ENCODE measurements at regions not wholly inside any gene's neighbourhood (a gene's known extent, or its start where the extent isn't known, plus 50 kb on each side); places are given as distances from the start of the nearest gene placed in this dataset.

DNA sequence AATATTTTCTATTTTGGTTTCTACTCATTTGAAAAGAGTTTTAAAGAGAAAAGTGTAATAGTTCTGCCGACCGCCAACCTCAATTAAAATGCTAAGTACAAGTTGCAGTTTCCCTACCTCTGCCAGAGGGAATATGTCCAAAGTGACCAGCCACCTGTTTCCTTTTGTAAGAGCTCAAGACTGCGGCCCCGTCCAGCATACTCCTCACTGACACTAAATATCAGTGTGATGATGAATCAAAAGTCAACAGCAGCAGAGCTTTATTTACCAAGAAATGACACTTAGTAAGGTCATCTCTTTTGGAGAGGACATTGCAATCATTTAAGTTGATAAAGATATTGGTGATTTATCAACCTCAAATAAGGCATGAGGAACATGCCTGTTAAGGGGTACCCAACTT is 57.4 kb upstream of the NRIP1 start:
- Histone ChIP-seq H3K56ac (ENCODE audit: extremely low read depth, insufficient read depth, low read length) (no peak overlapping the region), H4K91ac (ENCODE audit: insufficient read depth, low read depth, low read length) (no peak overlapping the region), H3K18ac (ENCODE audit: low read depth, low read length) (no peak overlapping the region), H3K79me1 (ENCODE audit: low read depth in 1 of 2, low read length in 2 of 2) (no peaks in the 10 kb centered on the region), H3K9me3 (ENCODE audit: control insufficient read depth, insufficient read depth, low read length) (no peaks in the 10 kb centered on the region), H3K36me3 (ENCODE audit: control insufficient read depth, insufficient read depth, low read length) (no peaks in the 10 kb centered on the region), H3K4me1 (ENCODE audit: control insufficient read depth, insufficient read depth, low read length) (no peaks in the 10 kb centered on the region), H2AFZ (replicated peaks; ENCODE audit: low read length, poor library complexity) (no peak overlapping the region), H2BK15ac (ENCODE audit: low read depth, low read length) (no peak overlapping the region), H2BK120ac (ENCODE audit: low read depth, low read length) (no peak overlapping the region), H3K4me2 (ENCODE audit: low read depth, low read length) (no peak overlapping the region), H4K20me1 (ENCODE audit: insufficient read depth, low read length) (no peaks in the 10 kb centered on the region), H3K4me3 (ENCODE audit: insufficient read depth, low read depth, low read length) (no peak overlapping the region), H3K27me3 (ENCODE audit: control insufficient read depth, insufficient read depth, low read length) (no peaks in the 10 kb centered on the region; the same call in none of the 2 replicates), H3K14ac (replicated peaks; ENCODE audit: low read depth, low read length) (no peak overlapping the region), H2BK5ac (ENCODE audit: low read depth, low read length, poor library complexity, severe bottlenecking) (no peak overlapping the region), H3K4ac (ENCODE audit: low read depth, low read length) (no peak overlapping the region), H3K9me1 (ENCODE audit: insufficient read depth, low read length) (no peaks in the 10 kb centered on the region), H3K23ac (ENCODE audit: low read depth, low read length) (no peak overlapping the region), H2AK5ac (ENCODE audit: low read depth, low read length) (no peak overlapping the region), H4K8ac (ENCODE audit: low read depth in 2 of 2, low read length in 2 of 2) (no peak overlapping the region), H2AK9ac (replicated peaks; ENCODE audit: low read depth, low read length, poor library complexity) (no peak overlapping the region), H3K9ac (ENCODE audit: low read depth, low read length) (no peak overlapping the region), H2BK20ac (ENCODE audit: low read depth, low read length) (no peak overlapping the region), H4K5ac (ENCODE audit: low read depth, low read length) (no peak overlapping the region), H3K27ac (ENCODE audit: insufficient read depth, low read length) (no peak overlapping the region)
- in situ Hi-C loops (cut with MboI; ENCODE audit: low sequenced_read_pairs) = no loop called here
- intact Hi-C loops (cut with micrococcal nuclease) = no loop called here
- no peak for ATAC-seq (ENCODE audit: low read depth)
- no peak for TF ChIP-seq ELK1 (IDR thresholded peaks at IDR 0.05; ENCODE audit: borderline replicate concordance, low read depth, low read length)
- TF ChIP-seq CEBPB (IDR thresholded peaks at IDR 0.05; ENCODE audit: low read depth, low read length) = no peak
- TF ChIP-seq MAFK (IDR thresholded peaks at IDR 0.05; ENCODE audit: low read depth, low read length) = no peak
- TF ChIP-seq BHLHE40 (IDR thresholded peaks at IDR 0.05; ENCODE audit: low read depth, low read length) = no peak
- no peak for TF ChIP-seq NFE2L2 (IDR thresholded peaks at IDR 0.05; ENCODE audit: low read depth, low read length)
- TF ChIP-seq FOS (IDR thresholded peaks at IDR 0.05; ENCODE audit: low read depth, low read length) = no peak
- TF ChIP-seq SMC3 (IDR thresholded peaks at IDR 0.05; ENCODE audit: low read depth, low read length) = no peak
- no peak for TF ChIP-seq POLR2A (IDR thresholded peaks at IDR 0.05; ENCODE audit: low read depth, low read length)
- TF ChIP-seq MXI1 (IDR thresholded peaks at IDR 0.05; ENCODE audit: borderline replicate concordance, low read depth, low read length) = no peak
- TF ChIP-seq, protein P1, sequence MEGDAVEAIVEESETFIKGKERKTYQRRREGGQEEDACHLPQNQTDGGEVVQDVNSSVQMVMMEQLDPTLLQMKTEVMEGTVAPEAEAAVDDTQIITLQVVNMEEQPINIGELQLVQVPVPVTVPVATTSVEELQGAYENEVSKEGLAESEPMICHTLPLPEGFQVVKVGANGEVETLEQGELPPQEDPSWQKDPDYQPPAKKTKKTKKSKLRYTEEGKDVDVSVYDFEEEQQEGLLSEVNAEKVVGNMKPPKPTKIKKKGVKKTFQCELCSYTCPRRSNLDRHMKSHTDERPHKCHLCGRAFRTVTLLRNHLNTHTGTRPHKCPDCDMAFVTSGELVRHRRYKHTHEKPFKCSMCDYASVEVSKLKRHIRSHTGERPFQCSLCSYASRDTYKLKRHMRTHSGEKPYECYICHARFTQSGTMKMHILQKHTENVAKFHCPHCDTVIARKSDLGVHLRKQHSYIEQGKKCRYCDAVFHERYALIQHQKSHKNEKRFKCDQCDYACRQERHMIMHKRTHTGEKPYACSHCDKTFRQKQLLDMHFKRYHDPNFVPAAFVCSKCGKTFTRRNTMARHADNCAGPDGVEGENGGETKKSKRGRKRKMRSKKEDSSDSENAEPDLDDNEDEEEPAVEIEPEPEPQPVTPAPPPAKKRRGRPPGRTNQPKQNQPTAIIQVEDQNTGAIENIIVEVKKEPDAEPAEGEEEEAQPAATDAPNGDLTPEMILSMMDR (conservative IDR thresholded peaks at IDR 0.05; ENCODE audit: low read depth, low read length) = no peak
- no peak for TF ChIP-seq RCOR1 (IDR thresholded peaks at IDR 0.05; ENCODE audit: insufficient replicate concordance, low read length)
- TF ChIP-seq CHD1 (IDR thresholded peaks at IDR 0.05; ENCODE audit: low read depth, low read length) = no peak
- TF ChIP-seq USF2 (IDR thresholded peaks at IDR 0.05; ENCODE audit: low read depth, low read length) = no peak
- TF ChIP-seq RAD21 (IDR thresholded peaks at IDR 0.05; ENCODE audit: low read length) = no peak
- TF ChIP-seq MAZ (IDR thresholded peaks at IDR 0.05; ENCODE audit: borderline replicate concordance, low read depth, low read length) = no peak
- TF ChIP-seq RFX5 (IDR thresholded peaks at IDR 0.05; ENCODE audit: low read depth, low read length) = no peak
- no TSS peak for BruUV-seq (replicated peaks)
- dilution Hi-C loops (cut with HindIII; ENCODE audit: low sequenced_read_pairs, unreplicated experiment) = no loop called here
- POLR2A ChIA-PET (ENCODE audit: unreplicated experiment) = no interaction called here
- no peak for DNase-seq
- CTCF ChIA-PET = no interaction called here
- no CpG with 5 or more reads among the region's 4 CpGs for WGBS, 2 experiments (ENCODE audit: extremely low coverage in 2 of 2, insufficient read length in 1 of 2)

Measured in IMR-90 (cell line).